ENCODE measurements at regions not wholly inside any gene's neighbourhood (a gene's known extent, or its start where the extent isn't known, plus 50 kb on each side); places are given as distances from the start of the nearest gene placed in this dataset.

DNA sequence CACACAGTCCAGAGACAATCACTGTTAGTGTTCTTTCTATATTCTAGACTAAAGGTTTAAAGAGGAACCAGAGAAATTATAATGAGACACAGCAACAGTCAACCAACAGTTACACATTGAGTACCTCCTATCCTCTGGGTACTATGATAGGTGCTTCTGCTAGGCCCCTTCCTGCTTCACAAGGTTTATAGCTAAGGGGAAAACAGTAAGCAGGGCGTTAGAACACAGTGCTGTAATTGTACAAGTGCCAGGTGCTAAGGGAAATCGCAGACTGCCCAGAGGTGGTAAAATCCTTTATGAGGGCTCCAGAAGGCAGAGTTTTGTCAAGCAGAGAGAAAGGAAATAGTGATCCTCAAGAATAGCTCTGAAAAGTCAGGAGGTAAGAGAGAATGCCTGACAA lies 297.2 kb upstream of the FAT3 start:
- TF ChIP-seq, protein P1, sequence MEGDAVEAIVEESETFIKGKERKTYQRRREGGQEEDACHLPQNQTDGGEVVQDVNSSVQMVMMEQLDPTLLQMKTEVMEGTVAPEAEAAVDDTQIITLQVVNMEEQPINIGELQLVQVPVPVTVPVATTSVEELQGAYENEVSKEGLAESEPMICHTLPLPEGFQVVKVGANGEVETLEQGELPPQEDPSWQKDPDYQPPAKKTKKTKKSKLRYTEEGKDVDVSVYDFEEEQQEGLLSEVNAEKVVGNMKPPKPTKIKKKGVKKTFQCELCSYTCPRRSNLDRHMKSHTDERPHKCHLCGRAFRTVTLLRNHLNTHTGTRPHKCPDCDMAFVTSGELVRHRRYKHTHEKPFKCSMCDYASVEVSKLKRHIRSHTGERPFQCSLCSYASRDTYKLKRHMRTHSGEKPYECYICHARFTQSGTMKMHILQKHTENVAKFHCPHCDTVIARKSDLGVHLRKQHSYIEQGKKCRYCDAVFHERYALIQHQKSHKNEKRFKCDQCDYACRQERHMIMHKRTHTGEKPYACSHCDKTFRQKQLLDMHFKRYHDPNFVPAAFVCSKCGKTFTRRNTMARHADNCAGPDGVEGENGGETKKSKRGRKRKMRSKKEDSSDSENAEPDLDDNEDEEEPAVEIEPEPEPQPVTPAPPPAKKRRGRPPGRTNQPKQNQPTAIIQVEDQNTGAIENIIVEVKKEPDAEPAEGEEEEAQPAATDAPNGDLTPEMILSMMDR (IDR thresholded peaks at IDR 0.05; ENCODE audit: low read depth, low read length), result no peak
- no peak for TF ChIP-seq EZH2phosphoT487 (IDR thresholded peaks at IDR 0.05; ENCODE audit: low read depth)
